Kidney (tissue), 13 donors: ENCODE measurements at regions not wholly inside any gene's neighbourhood (a gene's known extent, or its start where the extent isn't known, plus 50 kb on each side); places are given as distances from the start of the nearest gene placed in this dataset.
A peak's percentile ranks its signal among the peaks of the same experiment; 100 is the strongest.

ENCODE experiments used
- DNase-seq, 5 donors: peaks; one replicate each; pipeline ENCODE4 v3.0.0-alpha.2; 2013 to 2020
- FAIRE-seq: peaks from 2 replicates; lab custom pipeline; 2012; peaks lifted over from hg19 to GRCh38; lab: Jason Lieb, UNC
- H3K27ac ChIP-seq, 2 donors: one replicate each; pipeline ENCODE4 v1.7.0; 2013; ENCODE audit warnings: low read depth in 2 of 2, low read length in 2 of 2, inconsistent platforms in 1 of 2
- H3K27me3 ChIP-seq: one replicate; pipeline ENCODE4 v1.7.1; 2013; ENCODE audit warnings: low read length, inconsistent platforms; ENCODE audit not compliant: control insufficient read depth, insufficient read depth
- H3K36me3 ChIP-seq, 3 donors: one replicate each; pipeline versions ENCODE4 v1.7.0 to v1.7.1; 2013; ENCODE audit warnings: low read length in 3 of 3, control low read depth in 1 of 3, inconsistent platforms in 1 of 3; ENCODE audit not compliant: insufficient read depth in 3 of 3, control insufficient read depth in 2 of 3
- H3K4me1 ChIP-seq, 3 donors: one replicate each; pipeline versions ENCODE4 v1.7.0 to v1.7.1; 2013; ENCODE audit warnings: low read length in 3 of 3, inconsistent platforms in 1 of 3, low read depth in 1 of 3; ENCODE audit not compliant: control insufficient read depth in 2 of 3, insufficient read depth in 2 of 3
- H3K4me3 ChIP-seq, 3 donors: one replicate each; pipeline versions ENCODE4 v1.7.0 to v1.8.1; 2013; ENCODE audit warnings: low read length in 3 of 3, control low read depth in 1 of 3, inconsistent platforms in 1 of 3
- H3K9ac ChIP-seq, 3 donors: one replicate each; pipeline versions ENCODE4 v1.7.0 to v1.7.1; 2013; ENCODE audit warnings: low read length in 3 of 3, control low read depth in 1 of 3, inconsistent platforms in 1 of 3
- H3K9me3 ChIP-seq, 3 donors: one replicate each; pipeline versions ENCODE4 v1.7.0 to v1.7.1; 2013; ENCODE audit warnings: low read length in 3 of 3, control low read depth in 1 of 3, inconsistent platforms in 1 of 3; ENCODE audit not compliant: control insufficient read depth in 2 of 3, insufficient read depth in 1 of 3
- intact Hi-C: fragments of 100-400 bp; cut with DNase I; formaldehyde crosslinking; loops from one replicate; pipeline ENCODE4 v1.11.1; 2022
- TF ChIP-seq, protein P1 (sequence below): IDR thresholded peaks from 3 replicates; pipeline ENCODE4 v1.5.1; 2012; ENCODE audit warnings: mild to moderate bottlenecking, moderate library complexity, borderline replicate concordance; ENCODE audit not compliant: insufficient read depth; ENCODE audit errors: extremely low read depth
- donor health status: control.
- donor health status: control.
- donor health status: control.
- donor health status: control.
- donor health status: control.
- donor health status: DM: yes; HTN: yes; CAD: no.
- donor health status: Normal renal cell carcinoma (clear cell type).

DNA sequence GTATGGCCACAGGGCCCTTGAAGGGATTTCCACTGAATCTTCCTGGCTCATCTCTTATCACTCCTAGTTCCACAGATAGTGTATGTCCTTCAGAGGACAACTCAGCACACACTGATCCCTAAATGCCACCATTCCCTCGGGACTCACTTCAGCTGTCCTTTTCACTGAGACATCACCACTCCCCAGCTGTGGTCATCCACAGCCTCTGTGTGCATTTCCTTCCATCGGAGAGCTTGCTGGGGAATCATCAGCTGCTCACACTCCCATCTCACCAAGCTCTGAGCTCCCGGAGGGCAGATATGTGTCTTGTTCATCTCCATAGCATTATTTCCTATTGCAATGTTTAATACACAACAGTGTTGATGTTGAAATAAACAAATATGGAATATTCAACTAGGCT lies 759.5 kb downstream of the RNF144A start:
- H3K4me1 ChIP-seq = no peaks in the 10 kb centered on the region
- intact Hi-C loops = no loop called here
- DNase-seq (no peak), FAIRE-seq (no peak)
- H3K27me3 ChIP-seq = no peaks in the 10 kb centered on the region
- TF ChIP-seq, protein P1, sequence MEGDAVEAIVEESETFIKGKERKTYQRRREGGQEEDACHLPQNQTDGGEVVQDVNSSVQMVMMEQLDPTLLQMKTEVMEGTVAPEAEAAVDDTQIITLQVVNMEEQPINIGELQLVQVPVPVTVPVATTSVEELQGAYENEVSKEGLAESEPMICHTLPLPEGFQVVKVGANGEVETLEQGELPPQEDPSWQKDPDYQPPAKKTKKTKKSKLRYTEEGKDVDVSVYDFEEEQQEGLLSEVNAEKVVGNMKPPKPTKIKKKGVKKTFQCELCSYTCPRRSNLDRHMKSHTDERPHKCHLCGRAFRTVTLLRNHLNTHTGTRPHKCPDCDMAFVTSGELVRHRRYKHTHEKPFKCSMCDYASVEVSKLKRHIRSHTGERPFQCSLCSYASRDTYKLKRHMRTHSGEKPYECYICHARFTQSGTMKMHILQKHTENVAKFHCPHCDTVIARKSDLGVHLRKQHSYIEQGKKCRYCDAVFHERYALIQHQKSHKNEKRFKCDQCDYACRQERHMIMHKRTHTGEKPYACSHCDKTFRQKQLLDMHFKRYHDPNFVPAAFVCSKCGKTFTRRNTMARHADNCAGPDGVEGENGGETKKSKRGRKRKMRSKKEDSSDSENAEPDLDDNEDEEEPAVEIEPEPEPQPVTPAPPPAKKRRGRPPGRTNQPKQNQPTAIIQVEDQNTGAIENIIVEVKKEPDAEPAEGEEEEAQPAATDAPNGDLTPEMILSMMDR = no peak
- peaks cover 0 to 4% (median 0%) of the 10 kb centered on the region in 3 donors for H3K9me3 ChIP-seq
- H3K36me3 ChIP-seq = no peaks in the 10 kb centered on the region
- H3K27ac ChIP-seq = no peak overlapping the region
- no peak overlapping the region for H3K4me3 ChIP-seq
- no peak overlapping the region for H3K9ac ChIP-seq

DNA sequence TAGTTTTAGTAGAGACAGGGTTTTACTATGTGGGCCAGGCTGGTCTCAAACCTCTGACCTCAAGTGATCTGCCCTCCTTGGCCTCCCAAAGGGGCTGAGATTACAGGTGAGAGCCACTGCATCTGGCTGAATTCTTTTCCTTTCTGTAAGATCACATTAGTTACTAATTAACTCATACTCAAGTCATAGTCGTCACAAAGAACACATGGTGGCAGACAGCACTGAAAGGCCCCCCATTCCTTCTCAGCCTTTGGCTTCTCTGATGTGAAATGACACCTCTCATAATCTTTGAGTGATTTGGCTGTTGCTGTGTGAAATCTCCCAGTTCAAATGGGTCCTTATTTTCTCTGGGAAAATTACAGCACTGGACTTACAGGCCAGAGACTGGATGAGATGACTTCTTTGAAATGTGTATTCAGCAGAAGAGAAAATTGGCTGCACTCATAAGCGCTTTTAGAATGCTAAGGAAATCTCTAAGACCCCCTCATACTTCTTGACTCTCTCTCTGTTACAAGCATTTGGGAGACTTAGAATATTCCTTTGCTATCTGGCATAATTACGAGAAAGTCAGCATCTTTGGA lies 764.8 kb downstream of the RNF144A start:
- TF ChIP-seq, protein P1 = no peak
- Histone ChIP-seq H3K9ac (no peak overlapping the region), H3K4me1 (no peaks in the 10 kb centered on the region), H3K27ac (no peak overlapping the region), H3K4me3 (no peak overlapping the region), H3K27me3 (no peaks in the 10 kb centered on the region), H3K9me3 (no peaks in the 10 kb centered on the region), H3K36me3 (no peaks in the 10 kb centered on the region)
- DNase-seq (no peak), FAIRE-seq (no peak)
- intact Hi-C loops = no loop called here

DNA sequence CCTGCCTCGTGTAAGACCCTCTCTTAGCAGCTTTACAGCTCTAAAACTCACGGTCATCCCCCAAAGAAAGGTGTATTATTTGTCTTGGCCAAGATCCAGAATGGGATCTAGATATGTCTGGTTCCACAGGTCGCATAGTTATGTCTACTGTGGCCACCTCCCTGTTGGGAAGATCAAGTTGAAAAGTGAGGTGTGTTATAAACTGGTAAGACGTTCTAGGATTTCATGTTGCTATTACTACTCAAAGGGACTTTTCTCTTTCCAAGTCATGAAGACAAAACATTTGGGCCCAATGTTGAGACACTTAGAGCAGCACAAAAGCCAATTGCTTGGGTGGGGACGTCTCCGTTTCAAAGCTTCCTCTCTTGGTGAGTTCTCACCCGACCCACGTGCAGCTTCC lies 766.0 kb downstream of the RNF144A start:
- Histone ChIP-seq H3K9ac (no peak overlapping the region), H3K27ac (no peak overlapping the region), H3K4me3 (no peak overlapping the region), H3K27me3 (no peaks in the 10 kb centered on the region), H3K36me3 (no peaks in the 10 kb centered on the region), H3K9me3 (no peaks in the 10 kb centered on the region), H3K4me1 (no peaks in the 10 kb centered on the region)
- DNase-seq = no peak
- TF ChIP-seq, protein P1 = no peak
- intact Hi-C loops = no loop called here
- no peak for FAIRE-seq

DNA sequence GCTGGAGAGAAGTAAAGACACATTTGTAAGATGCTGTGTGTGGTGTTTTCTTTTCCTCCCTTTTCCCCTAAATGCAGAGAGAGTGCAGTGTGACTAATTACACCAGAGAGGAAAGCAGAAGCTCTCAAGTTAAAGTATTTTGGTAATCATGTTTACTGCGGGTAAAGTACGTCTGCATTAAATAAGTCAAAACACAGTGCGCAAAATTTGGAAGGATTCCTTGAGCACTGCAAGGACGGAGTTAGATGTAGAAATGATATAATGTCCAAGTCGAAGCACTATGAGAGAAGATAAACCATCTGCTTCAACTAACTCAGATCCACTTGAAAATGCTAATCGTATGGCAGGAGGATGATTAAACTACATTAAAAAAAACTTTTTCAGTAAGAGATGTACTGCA lies 766.5 kb downstream of the RNF144A start:
- no peaks in the 10 kb centered on the region for H3K4me1 ChIP-seq
- FAIRE-seq (no peak), DNase-seq (peak in 1 of 5 donors; percentile 6)
- no peak overlapping the region for H3K9ac ChIP-seq
- no peaks in the 10 kb centered on the region for H3K36me3 ChIP-seq
- intact Hi-C loops = no loop called here
- H3K4me3 ChIP-seq = no peak overlapping the region
- no peaks in the 10 kb centered on the region for H3K27me3 ChIP-seq
- no peak overlapping the region for H3K27ac ChIP-seq
- TF ChIP-seq, protein P1 = no peak
- no peaks in the 10 kb centered on the region for H3K9me3 ChIP-seq
